Hepatocyte (in vitro differentiated cells): ENCODE measurements at regions not wholly inside any gene's neighbourhood (a gene's known extent, or its start where the extent isn't known, plus 50 kb on each side); places are given as distances from the start of the nearest gene placed in this dataset.

Experiments
- CTCF ChIP-seq: fragments of 200-600 bp; sonication (generic); IDR thresholded peaks from 2 replicates; pipeline ENCODE4 v1.5.1; 2016; ENCODE audit warnings: antibody characterized with exemption, mild to moderate bottlenecking; ENCODE audit not compliant: poor library complexity
- EZH2phosphoT487 ChIP-seq: fragments of 200-600 bp; sonication (generic); IDR thresholded peaks from one replicate; pipeline ENCODE4 v1.6.1; 2018; ENCODE audit warnings: antibody characterized with exemption, mild to moderate bottlenecking, low read depth, moderate library complexity; ENCODE audit not compliant: unreplicated experiment, severe bottlenecking

- no peak for TF ChIP-seq EZH2phosphoT487
- TF ChIP-seq CTCF = no peak
Measured at GRCh38 chr4:124863040-124863545, 150.6 kb upstream of the ANKRD50 start.
